OCI-LY7 (cell line): ENCODE measurements at regions not wholly inside any gene's neighbourhood (a gene's known extent, or its start where the extent isn't known, plus 50 kb on each side); places are given as distances from the start of the nearest gene placed in this dataset.

Experiments
- CTCF ChIP-seq: fragments of 200-600 bp; sonication (generic); conservative IDR thresholded peaks from 2 replicates; pipeline ENCODE4 v1.5.1; 2014; ENCODE audit warnings: mild to moderate bottlenecking, antibody characterized with exemption, low read length, moderate library complexity, mixed read lengths
- EZH2phosphoT487 ChIP-seq: fragments of 200-600 bp; sonication (generic); IDR thresholded peaks from 2 replicates; pipeline ENCODE4 v1.6.1; 2018; ENCODE audit warnings: low read depth, borderline replicate concordance, mild to moderate bottlenecking, mixed run types, antibody characterized with exemption, low read length, moderate library complexity, mixed read lengths

GRCh38 chr5:45800331-45800730, 104.2 kb upstream of the HCN1 start:
- no peak for TF ChIP-seq CTCF
- no peak for TF ChIP-seq EZH2phosphoT487
